ENCODE measurements at regions not wholly inside any gene's neighbourhood (a gene's known extent, or its start where the extent isn't known, plus 50 kb on each side); places are given as distances from the start of the nearest gene placed in this dataset.

DNA sequence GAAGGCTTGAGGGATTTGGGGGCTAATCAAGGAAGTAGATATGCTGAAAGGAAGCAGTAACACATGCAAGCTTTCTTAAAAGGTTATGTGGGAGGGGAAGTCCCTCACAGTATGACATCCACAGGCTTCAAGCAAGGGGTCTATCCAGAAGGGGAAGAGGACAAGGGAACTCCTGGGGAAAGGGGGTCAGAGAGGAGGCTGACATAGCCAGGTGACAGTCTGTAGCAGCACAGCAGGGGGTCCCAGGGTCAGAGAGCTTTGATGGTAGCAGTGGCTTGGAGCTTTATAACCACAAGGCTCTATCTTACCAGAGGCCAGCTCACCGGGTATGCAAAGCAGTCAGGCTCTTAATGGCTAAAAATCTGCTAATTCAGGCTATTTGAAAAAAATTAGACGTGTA is 150.6 kb upstream of the NSMCE3 start:
- Histone ChIP-seq H3K36me3 (ENCODE audit: insufficient read depth, low read length) (no peaks in the 10 kb centered on the region), H3K9me2 (ENCODE audit: low read depth, low read length) (no peaks in the 10 kb centered on the region), H3K4me2 (ENCODE audit: low read length) (no peak overlapping the region), H3F3A (ENCODE audit: insufficient read depth, low read length) (no peaks in the 10 kb centered on the region), H3K9me3 (ENCODE audit: low read length) (0 out of 2 replicates have a peak, but pooled peaks cover 3% of the 10 kb centered on the region), H2AFZ (ENCODE audit: low read length) (no peak overlapping the region), H3K4me3 (ENCODE audit: low read depth, low read length, poor library complexity, severe bottlenecking) (no peak overlapping the region), H3K9ac (ENCODE audit: low read length) (no peak overlapping the region), H3K79me2 (ENCODE audit: insufficient read depth, low read length) (no peaks in the 10 kb centered on the region), H3K27ac (ENCODE audit: low read depth, low read length, poor library complexity, severe bottlenecking) (no peak overlapping the region), H4K20me1 (ENCODE audit: insufficient read depth, low read length) (no peaks in the 10 kb centered on the region), H3K4me1 (ENCODE audit: insufficient read depth, low read length, severe bottlenecking) (no peaks in the 10 kb centered on the region), H3K27me3 (ENCODE audit: insufficient read depth, low read length) (no peaks in the 10 kb centered on the region)
- TF ChIP-seq CTCF (IDR thresholded peaks at IDR 0.05; ENCODE audit: low read length) = no peak
- no peak for TF ChIP-seq EZH2 (IDR thresholded peaks at IDR 0.05; ENCODE audit: borderline replicate concordance, low read length)

- Histone ChIP-seq H3K4me3 (ENCODE audit: low read depth, low read length, poor library complexity, severe bottlenecking) (no peak overlapping the region), H3K36me3 (ENCODE audit: insufficient read depth, low read length) (no peaks in the 10 kb centered on the region), H3K79me2 (ENCODE audit: insufficient read depth, low read length) (no peaks in the 10 kb centered on the region), H2AFZ (ENCODE audit: low read length) (no peak overlapping the region), H3K4me1 (ENCODE audit: insufficient read depth, low read length, severe bottlenecking) (no peaks in the 10 kb centered on the region), H3K9me2 (ENCODE audit: low read depth, low read length) (no peaks in the 10 kb centered on the region), H3F3A (ENCODE audit: insufficient read depth, low read length) (no peaks in the 10 kb centered on the region), H4K20me1 (ENCODE audit: insufficient read depth, low read length) (no peaks in the 10 kb centered on the region), H3K9ac (ENCODE audit: low read length) (no peak overlapping the region), H3K27me3 (ENCODE audit: insufficient read depth, low read length) (no peaks in the 10 kb centered on the region), H3K27ac (ENCODE audit: low read depth, low read length, poor library complexity, severe bottlenecking) (no peak overlapping the region), H3K9me3 (ENCODE audit: low read length) (no peaks in the 10 kb centered on the region), H3K4me2 (ENCODE audit: low read length) (no peak overlapping the region)
- TF ChIP-seq EZH2 (IDR thresholded peaks at IDR 0.05; ENCODE audit: borderline replicate concordance, low read length) (no peak), CTCF (IDR thresholded peaks at IDR 0.05; ENCODE audit: low read length) (no peak)
These were observed 149.3 kb upstream of the NSMCE3 start for GRCh38 chr15:29418931-29419330.

GRCh38 chr15:29418178-29418577 is 148.6 kb upstream of the NSMCE3 start:
- Histone ChIP-seq H3K4me3 (ENCODE audit: low read depth, low read length, poor library complexity, severe bottlenecking) (no peak overlapping the region), H3K36me3 (ENCODE audit: insufficient read depth, low read length) (no peaks in the 10 kb centered on the region), H3K79me2 (ENCODE audit: insufficient read depth, low read length) (no peaks in the 10 kb centered on the region), H3K27ac (ENCODE audit: low read depth, low read length, poor library complexity, severe bottlenecking) (no peak overlapping the region), H3K9ac (ENCODE audit: low read length) (no peak overlapping the region), H4K20me1 (ENCODE audit: insufficient read depth, low read length) (no peaks in the 10 kb centered on the region), H2AFZ (ENCODE audit: low read length) (no peak overlapping the region), H3K9me2 (ENCODE audit: low read depth, low read length) (no peaks in the 10 kb centered on the region), H3K4me2 (ENCODE audit: low read length) (no peak overlapping the region), H3K4me1 (ENCODE audit: insufficient read depth, low read length, severe bottlenecking) (no peaks in the 10 kb centered on the region), H3K9me3 (ENCODE audit: low read length) (no peaks in the 10 kb centered on the region), H3K27me3 (ENCODE audit: insufficient read depth, low read length) (no peaks in the 10 kb centered on the region), H3F3A (ENCODE audit: insufficient read depth, low read length) (no peaks in the 10 kb centered on the region)
- TF ChIP-seq EZH2 (IDR thresholded peaks at IDR 0.05; ENCODE audit: borderline replicate concordance, low read length) (no peak), CTCF (IDR thresholded peaks at IDR 0.05; ENCODE audit: low read length) (no peak)
